Adrenal gland (tissue), 9 donors: ENCODE measurements at regions not wholly inside any gene's neighbourhood (a gene's known extent, or its start where the extent isn't known, plus 50 kb on each side); places are given as distances from the start of the nearest gene placed in this dataset.

Experiments
- DNase-seq, 7 donors: peaks; one replicate each; pipeline ENCODE4 v3.0.0-alpha.2; 2019 to 2020
- H3K27ac ChIP-seq, 5 donors: fragments of 200-600 bp; sonication (generic) in 4 of 5; 1 replicate in 3 of 5; 2 replicates in 2 of 5; pipeline versions ENCODE4 v1.5.1 to v1.8.0; 2016 to 2020; ENCODE audit warnings: mild to moderate bottlenecking in 1 of 5
- H3K27me3 ChIP-seq: fragments of 200-600 bp; 2 replicates; pipeline ENCODE4 v1.8.0; 2021
- H3K36me3 ChIP-seq, 2 donors: fragments of 200-600 bp; replicated peaks in 1 of 2; 1 replicate in 1 of 2; 2 replicates in 1 of 2; pipeline versions ENCODE4 v1.5.1 to v1.8.0; 2018 to 2022
- H3K4me1 ChIP-seq, 2 donors: fragments of 200-600 bp; replicated peaks in 1 of 2; 1 replicate in 1 of 2; 2 replicates in 1 of 2; pipeline versions ENCODE4 v1.5.1 to v1.8.0; 2018 to 2021
- H3K4me3 ChIP-seq, 4 donors: fragments of 200-600 bp; sonication (generic) in 3 of 4; one replicate each; pipeline ENCODE4 v1.5.1; 2016 to 2018
- H3K9me3 ChIP-seq, 3 donors: fragments of 200-600 bp; sonication (generic) in 1 of 3; replicated peaks in 1 of 3; 1 replicate in 2 of 3; 2 replicates in 1 of 3; pipeline versions ENCODE4 v1.5.1 to v1.8.0; 2016 to 2021
- CTCF ChIP-seq, 6 experiments: fragments of 450-650 bp in 4 of 6; fragments of 200-600 bp in 2 of 6; sonication (generic) in 1 of 6; IDR thresholded peaks; 1 replicate in 5 of 6; 2 replicates in 1 of 6; pipeline versions ENCODE4 v1.5.1 to v1.8.0; 2016 to 2021; ENCODE audit warnings: antibody characterized with exemption in 6 of 6, mild to moderate bottlenecking in 2 of 6, moderate library complexity in 1 of 6
- POLR2A ChIP-seq, 2 donors: fragments of 450-650 bp; IDR thresholded peaks; one replicate each; pipeline ENCODE4 v1.6.1; 2017; ENCODE audit warnings: antibody characterized with exemption in 2 of 2, mild to moderate bottlenecking in 2 of 2, moderate library complexity in 1 of 2
- WGBS, 4 donors: extraction: QIAGEN DNeasy Blood & Tissue Kit in 2 of 4; methylation state at CpG; one replicate each; pipeline versions ENCODE4 v1.1.5 to v1.1.7; 2013 to 2017; 5-methylcytosine and 5-hydroxymethylcytosine counted together
- intact Hi-C, 2 donors: fragments of 100-400 bp; cut with DNase I; formaldehyde crosslinking; loops; one replicate each; pipeline versions ENCODE4 v1.14.1 to v1.15.0; 2022 to 2023
- donor health status: healthy with polysubstance abuse.
- donor health status: Bipolar disorder and iron deficiency.
- donor health status: DM: yes; HTN: yes; CAD: no.
- donor health status: DM: no; HTN: no; CAD: no.
- donor health status: DM: no; HTN: no; CAD: no.

DNA sequence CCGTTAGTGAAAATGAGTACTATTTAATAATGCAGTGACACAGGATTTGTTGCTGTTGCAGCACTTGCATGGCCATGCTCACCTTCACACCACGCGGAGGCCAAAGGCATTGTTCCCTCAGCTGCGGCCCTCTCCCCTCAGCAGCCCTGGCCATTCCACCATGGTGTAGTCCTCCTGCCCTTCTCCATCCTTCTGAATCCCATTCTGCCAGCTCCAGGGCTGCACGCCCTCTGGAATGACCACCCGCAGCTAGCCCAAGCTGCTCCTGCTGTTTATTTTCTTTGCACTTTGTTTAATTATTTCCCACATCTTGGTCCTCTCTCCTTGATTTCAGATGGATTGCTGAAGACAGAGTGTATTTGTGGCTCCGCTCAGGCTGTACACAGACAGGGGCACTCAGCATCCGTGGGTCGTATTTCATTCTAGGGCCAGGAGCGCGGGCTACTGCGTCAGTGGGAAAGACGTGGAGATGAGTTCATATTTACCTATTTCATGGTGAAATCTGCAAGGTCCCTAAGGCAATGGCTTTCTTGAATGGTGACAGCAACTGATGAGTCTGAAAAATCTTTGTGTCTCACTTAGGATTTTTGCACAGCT, 81.4 kb upstream of the DUSP22 start:
- Histone ChIP-seq H3K4me1 (no peaks in the 10 kb centered on the region), H3K4me3 (no peak overlapping the region), H3K36me3 (no peaks in the 10 kb centered on the region), H3K27ac (no peak overlapping the region), H3K27me3 (no peaks in the 10 kb centered on the region), H3K9me3 (peaks cover 0 to 3% (median 0%) of the 10 kb centered on the region in 3 donors)
- intact Hi-C loops, result no loop called here
- 56 to 68% (median 64%) methylated on average over 13 of the region's 13 CpGs for WGBS, 4 donors
- DNase-seq, result no peak
- no peak for TF ChIP-seq POLR2A (IDR thresholded peaks at IDR 0.05)
- TF ChIP-seq CTCF (IDR thresholded peaks at IDR 0.05), result no peak

GRCh38 chr6:211871-212497, 80.3 kb upstream of the DUSP22 start:
- Histone ChIP-seq H3K27ac (no peak overlapping the region), H3K4me3 (no peak overlapping the region), H3K9me3 (peaks cover 0 to 3% (median 0%) of the 10 kb centered on the region in 3 donors), H3K36me3 (no peaks in the 10 kb centered on the region), H3K4me1 (no peaks in the 10 kb centered on the region), H3K27me3 (no peaks in the 10 kb centered on the region)
- no peak for DNase-seq
- 78 to 82% (median 78%) methylated on average over 10 of the region's 10 CpGs for WGBS, 4 donors
- TF ChIP-seq POLR2A (IDR thresholded peaks at IDR 0.05), result no peak
- TF ChIP-seq CTCF (IDR thresholded peaks at IDR 0.05), result no peak
- intact Hi-C loops, result no loop called here

DNA sequence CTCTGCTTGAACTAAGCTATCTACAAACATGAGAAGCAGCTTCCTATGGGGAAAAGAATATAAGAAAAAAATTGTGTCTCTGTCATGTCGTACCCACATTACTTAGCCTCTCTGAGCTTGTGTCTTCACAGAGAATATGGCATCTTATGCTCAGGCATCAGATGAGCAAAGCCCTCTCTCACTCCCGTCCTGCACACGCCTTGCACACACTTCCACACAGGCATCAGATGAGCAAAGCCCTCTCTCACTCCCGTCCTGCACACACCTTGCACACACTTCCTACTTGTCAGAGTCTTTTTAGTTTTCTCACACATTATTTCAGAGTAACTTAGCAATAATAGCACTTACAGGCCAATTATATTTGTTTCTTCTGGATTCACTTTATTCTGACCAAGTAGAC, 79.0 kb upstream of the DUSP22 start:
- H3K9me3 ChIP-seq, result peaks cover 0 to 3% (median 0%) of the 10 kb centered on the region in 3 donors
- intact Hi-C loops, result no loop called here
- no peak for TF ChIP-seq POLR2A (IDR thresholded peaks at IDR 0.05)
- no peak for TF ChIP-seq CTCF (IDR thresholded peaks at IDR 0.05)
- no peaks in the 10 kb centered on the region for H3K36me3 ChIP-seq
- H3K4me3 ChIP-seq, result no peak overlapping the region
- no peak for DNase-seq
- 74 to 87% (median 83%) methylated on average over 4 of the region's 4 CpGs for WGBS, 4 donors
- no peak overlapping the region for H3K27ac ChIP-seq
- no peaks in the 10 kb centered on the region for H3K4me1 ChIP-seq
- H3K27me3 ChIP-seq, result no peaks in the 10 kb centered on the region

GRCh38 chr6:214428-214827, 77.9 kb upstream of the DUSP22 start:
- 88 to 97% (median 91%) methylated on average over 5 of the region's 5 CpGs for WGBS, 4 donors
- Histone ChIP-seq H3K9me3 (peaks cover 0 to 3% (median 0%) of the 10 kb centered on the region in 3 donors), H3K4me3 (no peak overlapping the region), H3K27me3 (no peaks in the 10 kb centered on the region), H3K27ac (no peak overlapping the region), H3K36me3 (no peaks in the 10 kb centered on the region), H3K4me1 (no peaks in the 10 kb centered on the region)
- DNase-seq, result no peak
- TF ChIP-seq CTCF (IDR thresholded peaks at IDR 0.05), result no peak
- no peak for TF ChIP-seq POLR2A (IDR thresholded peaks at IDR 0.05)
- intact Hi-C loops, result no loop called here
